Esophagus squamous epithelium (tissue), 4 donors: ENCODE measurements at regions not wholly inside any gene's neighbourhood (a gene's known extent, or its start where the extent isn't known, plus 50 kb on each side); places are given as distances from the start of the nearest gene placed in this dataset.

Experiments used
- CTCF ChIP-seq, 6 experiments: fragments of 450-650 bp in 4 of 6; fragments of 200-600 bp in 2 of 6; sonication (generic) in 2 of 6; IDR thresholded peaks; one replicate each; pipeline ENCODE4 v1.5.1; 2016 to 2019; ENCODE audit warnings: antibody characterized with exemption in 6 of 6, mild to moderate bottlenecking in 4 of 6, moderate library complexity in 4 of 6
- POLR2A ChIP-seq, 4 donors: fragments of 450-650 bp; IDR thresholded peaks; one replicate each; pipeline ENCODE4 v1.6.1; 2017; ENCODE audit warnings: antibody characterized with exemption in 4 of 4, mild to moderate bottlenecking in 4 of 4, moderate library complexity in 3 of 4

- TF ChIP-seq CTCF (IDR thresholded peaks at IDR 0.05), result no peak
- no peak for TF ChIP-seq POLR2A (IDR thresholded peaks at IDR 0.05)
These were observed 521.6 kb downstream of the TRIML1 start for GRCh38 chr4:188660796-188661195.
